ENCODE measurements at regions not wholly inside any gene's neighbourhood (a gene's known extent, or its start where the extent isn't known, plus 50 kb on each side); places are given as distances from the start of the nearest gene placed in this dataset.

GRCh38 chr7:142618655-142619351 lies 130.5 kb upstream of the PRSS1 start:
- no peak for DNase-seq (ENCODE audit: low read depth in 2 of 2)
- Histone ChIP-seq H2AFZ (ENCODE audit: low read length) (no peak overlapping the region), H3K9ac (ENCODE audit: insufficient read depth, low read length) (no peak overlapping the region), H3K36me3 (ENCODE audit: control insufficient read depth, insufficient read depth, low read length) (no peaks in the 10 kb centered on the region), H3K9me3 (ENCODE audit: control insufficient read depth, insufficient read depth, low read depth, low read length) (no peaks in the 10 kb centered on the region), H3K79me2 (ENCODE audit: control insufficient read depth, insufficient read depth, low read length) (no peaks in the 10 kb centered on the region), H3K27me3 (ENCODE audit: control insufficient read depth, insufficient read depth, low read length) (no peaks in the 10 kb centered on the region), H4K20me1 (ENCODE audit: control insufficient read depth, extremely low read depth, insufficient read depth, low read length) (no peaks in the 10 kb centered on the region), H3K4me2 (ENCODE audit: extremely low read depth, insufficient read depth, low read length) (no peak overlapping the region), H3K4me3 (replicated peaks in 1 of 4; ENCODE audit: control extremely low read depth in 1 of 4, insufficient read depth in 1 of 4, low read depth in 3 of 4, low read length in 4 of 4) (no peak overlapping the region), H3K4me1 (ENCODE audit: control insufficient read depth, extremely low read depth, insufficient read depth, low read length) (peaks cover 3% of the 10 kb centered on the region), H3K27ac (ENCODE audit: insufficient read depth, low read length) (no peak overlapping the region)
- TF ChIP-seq CTCF (conservative IDR thresholded peaks at IDR 0.05 in 1 of 2, IDR thresholded peaks at IDR 0.05 in 1 of 2; ENCODE audit: low read depth in 1 of 2, low read length in 2 of 2): no peak
- no peak for TF ChIP-seq EZH2 (IDR thresholded peaks at IDR 0.05; ENCODE audit: low read length, missing control alignments)

GRCh38 chr7:142616842-142617241 lies 132.4 kb upstream of the PRSS1 start:
- Histone ChIP-seq H3K27ac (ENCODE audit: insufficient read depth, low read length) (no peak overlapping the region), H3K4me1 (ENCODE audit: control insufficient read depth, extremely low read depth, insufficient read depth, low read length) (peaks cover 3% of the 10 kb centered on the region), H3K36me3 (ENCODE audit: control insufficient read depth, insufficient read depth, low read length) (no peaks in the 10 kb centered on the region), H2AFZ (ENCODE audit: low read length) (no peak overlapping the region), H3K4me3 (replicated peaks in 1 of 4; ENCODE audit: control extremely low read depth in 1 of 4, insufficient read depth in 1 of 4, low read depth in 3 of 4, low read length in 4 of 4) (no peak overlapping the region), H3K79me2 (ENCODE audit: control insufficient read depth, insufficient read depth, low read length) (no peaks in the 10 kb centered on the region), H3K27me3 (ENCODE audit: control insufficient read depth, insufficient read depth, low read length) (no peaks in the 10 kb centered on the region), H3K9me3 (ENCODE audit: control insufficient read depth, insufficient read depth, low read depth, low read length) (no peaks in the 10 kb centered on the region), H3K4me2 (ENCODE audit: extremely low read depth, insufficient read depth, low read length) (no peak overlapping the region), H4K20me1 (ENCODE audit: control insufficient read depth, extremely low read depth, insufficient read depth, low read length) (no peaks in the 10 kb centered on the region), H3K9ac (ENCODE audit: insufficient read depth, low read length) (no peak overlapping the region)
- DNase-seq (ENCODE audit: low read depth in 2 of 2): no peak
- TF ChIP-seq EZH2 (IDR thresholded peaks at IDR 0.05; ENCODE audit: low read length, missing control alignments) (no peak), CTCF (conservative IDR thresholded peaks at IDR 0.05 in 1 of 2, IDR thresholded peaks at IDR 0.05 in 1 of 2; ENCODE audit: low read depth in 1 of 2, low read length in 2 of 2) (no peak)

GRCh38 chr7:142616121-142616643 lies 133.1 kb upstream of the PRSS1 start:
- no peak overlapping the region for H3K4me2 ChIP-seq (ENCODE audit: extremely low read depth, insufficient read depth, low read length)
- H3K9ac ChIP-seq (ENCODE audit: insufficient read depth, low read length): no peak overlapping the region

More at GRCh38 chr7:142616121-142616643, 133.1 kb upstream of the PRSS1 start:
- Histone ChIP-seq H3K27ac (ENCODE audit: insufficient read depth, low read length) (no peak overlapping the region), H3K4me3 (replicated peaks in 1 of 4; ENCODE audit: control extremely low read depth in 1 of 4, insufficient read depth in 1 of 4, low read depth in 3 of 4, low read length in 4 of 4) (no peak overlapping the region), H4K20me1 (ENCODE audit: control insufficient read depth, extremely low read depth, insufficient read depth, low read length) (no peaks in the 10 kb centered on the region), H3K4me1 (ENCODE audit: control insufficient read depth, extremely low read depth, insufficient read depth, low read length) (peaks cover 3% of the 10 kb centered on the region), H3K79me2 (ENCODE audit: control insufficient read depth, insufficient read depth, low read length) (no peaks in the 10 kb centered on the region), H3K9me3 (ENCODE audit: control insufficient read depth, insufficient read depth, low read depth, low read length) (no peaks in the 10 kb centered on the region), H3K36me3 (ENCODE audit: control insufficient read depth, insufficient read depth, low read length) (no peaks in the 10 kb centered on the region), H2AFZ (ENCODE audit: low read length) (no peak overlapping the region), H3K27me3 (ENCODE audit: control insufficient read depth, insufficient read depth, low read length) (no peaks in the 10 kb centered on the region)
- no peak for DNase-seq (ENCODE audit: low read depth in 2 of 2)
- TF ChIP-seq CTCF (conservative IDR thresholded peaks at IDR 0.05 in 1 of 2, IDR thresholded peaks at IDR 0.05 in 1 of 2; ENCODE audit: low read depth in 1 of 2, low read length in 2 of 2) (no peak), EZH2 (IDR thresholded peaks at IDR 0.05; ENCODE audit: low read length, missing control alignments) (no peak)
